Keratinocyte (primary cell): ENCODE measurements at regions not wholly inside any gene's neighbourhood (a gene's known extent, or its start where the extent isn't known, plus 50 kb on each side); places are given as distances from the start of the nearest gene placed in this dataset.

ENCODE experiments used
- DNase-seq: peaks from one replicate; pipeline ENCODE4 v3.0.0-alpha.2; 2011; ENCODE audit warnings: low read depth, missing footprints, low spot score
- FAIRE-seq: peaks from 2 replicates; lab custom pipeline; 2011; peaks lifted over from hg19 to GRCh38; lab: Jason Lieb, UNC
- H2AFZ ChIP-seq: 2 replicates; pipeline ENCODE4 v1.6.0; 2012; ENCODE audit warnings: low read length, control low read depth, inconsistent platforms; ENCODE audit not compliant: control insufficient read depth
- H3K27ac ChIP-seq: 2 replicates; pipeline ENCODE4 v1.5.1; 2011; ENCODE audit warnings: low read length; ENCODE audit not compliant: control insufficient read depth, insufficient read depth
- H3K27me3 ChIP-seq: 3 replicates; pipeline ENCODE4 v1.6.0; 2011; ENCODE audit warnings: low read length; ENCODE audit not compliant: control insufficient read depth, insufficient read depth; ENCODE audit errors: extremely low read depth
- H3K36me3 ChIP-seq, 2 experiments: 2 replicates in 1 of 2; 3 replicates in 1 of 2; pipeline ENCODE4 v1.5.1; 2011; ENCODE audit warnings: low read length in 2 of 2, mild to moderate bottlenecking in 1 of 2; ENCODE audit not compliant: control insufficient read depth in 2 of 2, insufficient read depth in 2 of 2; ENCODE audit errors: extremely low read depth in 1 of 2
- H3K4me1 ChIP-seq: 3 replicates; pipeline ENCODE4 v1.5.1; 2011; ENCODE audit warnings: low read length; ENCODE audit not compliant: control insufficient read depth, insufficient read depth; ENCODE audit errors: extremely low read depth
- H3K4me2 ChIP-seq: 3 replicates; pipeline ENCODE4 v1.6.0; 2011; ENCODE audit warnings: low read depth, low read length; ENCODE audit not compliant: control insufficient read depth, insufficient read depth; ENCODE audit errors: extremely low read depth
- H3K4me3 ChIP-seq, 3 experiments: fragments of 200-600 bp in 1 of 3; sonication (generic) in 1 of 3; 2 replicates in 2 of 3; 3 replicates in 1 of 3; pipeline ENCODE4 v1.5.1; 2011 to 2016; ENCODE audit warnings: low read length in 3 of 3, mild to moderate bottlenecking in 3 of 3, control low read depth in 2 of 3, inconsistent platforms in 1 of 3, low read depth in 1 of 3, mixed read lengths in 1 of 3, mixed run types in 1 of 3, moderate library complexity in 1 of 3; ENCODE audit not compliant: control insufficient read depth in 2 of 3, insufficient read depth in 2 of 3; ENCODE audit errors: extremely low read depth in 1 of 3
- H3K79me2 ChIP-seq: 2 replicates; pipeline ENCODE4 v1.6.0; 2012; ENCODE audit warnings: low read length; ENCODE audit not compliant: control insufficient read depth, insufficient read depth
- H3K9ac ChIP-seq: 3 replicates; pipeline ENCODE4 v1.6.0; 2011; ENCODE audit warnings: low read length; ENCODE audit not compliant: control insufficient read depth, insufficient read depth; ENCODE audit errors: extremely low read depth
- H3K9me1 ChIP-seq: 3 replicates; pipeline ENCODE4 v1.6.0; 2011; ENCODE audit warnings: low read length; ENCODE audit not compliant: control insufficient read depth, insufficient read depth; ENCODE audit errors: extremely low read depth
- H3K9me3 ChIP-seq: 2 replicates; pipeline ENCODE4 v1.5.1; 2012; ENCODE audit warnings: low read depth, low read length; ENCODE audit not compliant: control insufficient read depth
- H4K20me1 ChIP-seq: 3 replicates; pipeline ENCODE4 v1.6.0; 2011; ENCODE audit warnings: low read length; ENCODE audit not compliant: control insufficient read depth, insufficient read depth; ENCODE audit errors: extremely low read depth
- EZH2 ChIP-seq: IDR thresholded peaks from one replicate; pipeline ENCODE4 v1.6.1; 2012; ENCODE audit warnings: inconsistent platforms, mild to moderate bottlenecking, low read length, moderate library complexity
- dilution Hi-C: fragments of 300-500 bp; cut with MboI; formaldehyde crosslinking; loops from one replicate; pipeline ENCODE4 v1.7.0; 2020; ENCODE audit warnings: low sequenced_read_pairs; ENCODE audit not compliant: extremely low pct_ligation_motif_present
- TF ChIP-seq, protein P1 (sequence below), 3 experiments: IDR thresholded peaks in 1 of 3; conservative IDR thresholded peaks in 1 of 3; optimal IDR thresholded peaks in 1 of 3; 2 replicates in 2 of 3; 3 replicates in 1 of 3; pipeline versions ENCODE3 to v1.5.1; 2011; ENCODE audit warnings: low read length in 3 of 3, mild to moderate bottlenecking in 3 of 3, moderate library complexity in 2 of 3, control low read depth in 1 of 3, inconsistent platforms in 1 of 3; ENCODE audit not compliant: insufficient read depth in 2 of 3; ENCODE audit errors: extremely low read depth in 1 of 3

DNA sequence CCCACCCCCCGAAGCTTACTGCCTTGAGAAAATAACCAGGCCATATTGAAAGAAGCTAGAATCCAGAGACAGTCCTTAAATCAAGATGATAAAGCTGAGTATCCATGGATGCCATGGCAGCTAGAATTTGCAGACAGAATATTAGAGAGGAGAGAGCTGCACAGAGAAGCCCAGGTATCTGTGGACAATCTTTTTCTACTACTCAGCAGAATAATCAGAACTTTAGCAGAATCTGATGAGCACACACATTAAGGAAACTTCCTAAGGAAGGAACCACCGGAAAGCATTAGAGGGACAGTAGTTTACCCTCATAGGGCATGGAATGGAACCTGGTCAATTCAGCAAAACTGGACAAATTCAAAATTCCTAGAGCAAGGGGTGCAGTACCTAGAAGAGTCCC lies 1001.7 kb downstream of the HACE1 start:
- H3K9me1 ChIP-seq = no peaks in the 10 kb centered on the region
- no peak overlapping the region for H3K4me2 ChIP-seq
- TF ChIP-seq, protein P1, sequence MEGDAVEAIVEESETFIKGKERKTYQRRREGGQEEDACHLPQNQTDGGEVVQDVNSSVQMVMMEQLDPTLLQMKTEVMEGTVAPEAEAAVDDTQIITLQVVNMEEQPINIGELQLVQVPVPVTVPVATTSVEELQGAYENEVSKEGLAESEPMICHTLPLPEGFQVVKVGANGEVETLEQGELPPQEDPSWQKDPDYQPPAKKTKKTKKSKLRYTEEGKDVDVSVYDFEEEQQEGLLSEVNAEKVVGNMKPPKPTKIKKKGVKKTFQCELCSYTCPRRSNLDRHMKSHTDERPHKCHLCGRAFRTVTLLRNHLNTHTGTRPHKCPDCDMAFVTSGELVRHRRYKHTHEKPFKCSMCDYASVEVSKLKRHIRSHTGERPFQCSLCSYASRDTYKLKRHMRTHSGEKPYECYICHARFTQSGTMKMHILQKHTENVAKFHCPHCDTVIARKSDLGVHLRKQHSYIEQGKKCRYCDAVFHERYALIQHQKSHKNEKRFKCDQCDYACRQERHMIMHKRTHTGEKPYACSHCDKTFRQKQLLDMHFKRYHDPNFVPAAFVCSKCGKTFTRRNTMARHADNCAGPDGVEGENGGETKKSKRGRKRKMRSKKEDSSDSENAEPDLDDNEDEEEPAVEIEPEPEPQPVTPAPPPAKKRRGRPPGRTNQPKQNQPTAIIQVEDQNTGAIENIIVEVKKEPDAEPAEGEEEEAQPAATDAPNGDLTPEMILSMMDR (optimal IDR thresholded peaks at IDR 0.05 in 1 of 3, IDR thresholded peaks at IDR 0.05 in 1 of 3, conservative IDR thresholded peaks at IDR 0.05 in 1 of 3; ENCODE audit: extremely low read depth in 1 of 3, insufficient read depth in 2 of 3, low read length in 3 of 3) = no peak
- TF ChIP-seq EZH2 = no peak
- H3K27ac ChIP-seq = no peak overlapping the region
- no peak overlapping the region for H2AFZ ChIP-seq
- no peak overlapping the region for H3K4me3 ChIP-seq
- H3K36me3 ChIP-seq = no peaks in the 10 kb centered on the region
- no peak for FAIRE-seq
- no peak for DNase-seq
- no peaks in the 10 kb centered on the region for H3K79me2 ChIP-seq
- H3K9me3 ChIP-seq = no peaks in the 10 kb centered on the region
- no peaks in the 10 kb centered on the region for H3K4me1 ChIP-seq
- no peaks in the 10 kb centered on the region for H4K20me1 ChIP-seq
- H3K9ac ChIP-seq = no peak overlapping the region
- no peaks in the 10 kb centered on the region for H3K27me3 ChIP-seq
- dilution Hi-C loops = no loop called here

DNA sequence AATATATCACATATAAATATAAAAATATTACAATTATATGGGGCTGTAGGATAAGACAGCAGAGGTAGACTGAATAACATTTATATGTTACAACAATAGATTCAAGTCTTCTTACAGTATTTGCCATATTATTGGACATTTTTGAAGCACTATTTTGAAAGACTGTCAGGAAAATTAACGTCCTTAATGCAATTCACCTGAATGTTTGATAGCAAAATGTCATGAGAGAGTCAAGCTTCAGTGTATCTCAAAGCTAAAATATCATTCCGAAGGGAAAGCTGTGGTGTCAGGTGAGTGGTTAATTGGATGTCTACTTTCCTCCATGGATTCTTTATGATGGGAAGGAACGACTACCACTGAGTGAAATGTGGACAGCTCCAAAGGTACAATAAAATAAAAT lies 1004.0 kb downstream of the HACE1 start:
- Histone ChIP-seq H3K4me2 (no peak overlapping the region), H4K20me1 (no peaks in the 10 kb centered on the region), H3K9me3 (no peaks in the 10 kb centered on the region), H3K4me3 (no peak overlapping the region), H3K9me1 (no peaks in the 10 kb centered on the region), H3K79me2 (no peaks in the 10 kb centered on the region), H3K27ac (no peak overlapping the region), H2AFZ (no peak overlapping the region), H3K36me3 (no peaks in the 10 kb centered on the region), H3K27me3 (no peaks in the 10 kb centered on the region), H3K9ac (no peak overlapping the region), H3K4me1 (no peaks in the 10 kb centered on the region)
- TF ChIP-seq EZH2 = no peak
- TF ChIP-seq, protein P1 (optimal IDR thresholded peaks at IDR 0.05 in 1 of 3, IDR thresholded peaks at IDR 0.05 in 1 of 3, conservative IDR thresholded peaks at IDR 0.05 in 1 of 3; ENCODE audit: extremely low read depth in 1 of 3, insufficient read depth in 2 of 3, low read length in 3 of 3) = no peak
- no peak for DNase-seq
- dilution Hi-C loops = no loop called here
- FAIRE-seq = no peak
